B cell (primary cell): ENCODE measurements at regions not wholly inside any gene's neighbourhood (a gene's known extent, or its start where the extent isn't known, plus 50 kb on each side); places are given as distances from the start of the nearest gene placed in this dataset.

Experiments
- ATAC-seq: fragments of 200-7000 bp; cut with Tn5 transposase; one replicate; pipeline ENCODE4 v1.10.0; 2021; ENCODE audit warnings: low read depth, mild to moderate bottlenecking, moderate number of reproducible peaks, moderate library complexity
- CTCF ChIA-PET: fragments of 350-600 bp; sonication (Branson Sonifier 250); formaldehyde crosslinking; loops from one replicate; lab custom pipeline; 2021; ENCODE audit warnings: antibody characterized with exemption, inconsistent platforms; lab: Charles Lee
- POLR2A ChIA-PET: fragments of 350-600 bp; sonication (Branson Sonifier 250); formaldehyde crosslinking; loops from one replicate; lab custom pipeline; 2021; ENCODE audit warnings: antibody characterized with exemption; lab: Charles Lee
- DNase-seq: peaks from one replicate; pipeline ENCODE4 v3.0.0; 2013
- H2AFZ ChIP-seq: 2 replicates; pipeline ENCODE4 v1.6.1; 2012; ENCODE audit warnings: mild to moderate bottlenecking, low read depth, low read length; ENCODE audit not compliant: insufficient read depth, poor library complexity, severe bottlenecking
- H3K27ac ChIP-seq, 2 donors: 1 replicate in 1 of 2; 2 replicates in 1 of 2; pipeline ENCODE4 v1.5.1; 2012 to 2013; ENCODE audit warnings: low read length in 2 of 2, mild to moderate bottlenecking in 2 of 2, moderate library complexity in 1 of 2
- H3K27me3 ChIP-seq, 4 experiments: fragments of 200-600 bp in 1 of 4; sonication (generic) in 1 of 4; replicated peaks in 1 of 4; 1 replicate in 2 of 4; 2 replicates in 2 of 4; pipeline versions ENCODE4 v1.6.1 to v1.7.0; 2013 to 2016; ENCODE audit warnings: low read length in 3 of 4, mild to moderate bottlenecking in 2 of 4, mixed read lengths in 1 of 4, moderate library complexity in 1 of 4; ENCODE audit not compliant: insufficient read depth in 4 of 4, control insufficient read depth in 3 of 4; ENCODE audit errors: control extremely low read depth in 1 of 4
- H3K36me3 ChIP-seq, 2 experiments: replicated peaks in 1 of 2; 1 replicate in 1 of 2; 2 replicates in 1 of 2; pipeline versions ENCODE4 v1.6.1 to v1.7.1; 2013; ENCODE audit warnings: low read length in 1 of 2; ENCODE audit not compliant: insufficient read depth in 2 of 2, control insufficient read depth in 1 of 2; ENCODE audit errors: control extremely low read depth in 1 of 2, extremely low read depth in 1 of 2
- H3K4me1 ChIP-seq, 2 donors: fragments of 200-600 bp in 1 of 2; sonication (generic) in 1 of 2; 1 replicate in 1 of 2; 2 replicates in 1 of 2; pipeline versions ENCODE4 v1.5.1 to v1.6.1; 2013 to 2017; ENCODE audit warnings: low read length in 2 of 2; ENCODE audit not compliant: control insufficient read depth in 2 of 2, insufficient read depth in 2 of 2
- H3K4me2 ChIP-seq: replicated peaks from 2 replicates; pipeline ENCODE3; 2012; ENCODE audit warnings: mild to moderate bottlenecking, low read depth, low read length; ENCODE audit not compliant: poor library complexity, severe bottlenecking
- H3K4me3 ChIP-seq, 5 experiments: fragments of 200-600 bp in 1 of 5; sonication (generic) in 1 of 5; 1 replicate in 3 of 5; 2 replicates in 2 of 5; pipeline versions ENCODE4 v1.5.1 to v1.7.0; 2011 to 2016; ENCODE audit warnings: low read length in 4 of 5, mild to moderate bottlenecking in 4 of 5, low read depth in 2 of 5, control low read depth in 1 of 5, moderate library complexity in 1 of 5; ENCODE audit not compliant: insufficient read depth in 1 of 5; ENCODE audit errors: control extremely low read depth in 1 of 5, extremely low read depth in 1 of 5
- H3K79me2 ChIP-seq: fragments of 200-600 bp; sonication (generic); one replicate; pipeline ENCODE4 v1.6.0; 2016; ENCODE audit warnings: low read length; ENCODE audit not compliant: control insufficient read depth, insufficient read depth
- H3K9ac ChIP-seq: fragments of 200-600 bp; sonication (generic); 2 replicates; pipeline ENCODE4 v1.6.1; 2017; ENCODE audit warnings: mild to moderate bottlenecking, low read length, moderate library complexity
- H3K9me3 ChIP-seq, 3 donors: one replicate each; pipeline versions ENCODE4 v1.6.1 to v1.7.1; 2013; ENCODE audit warnings: low read length in 2 of 3; ENCODE audit not compliant: control insufficient read depth in 2 of 3, insufficient read depth in 1 of 3; ENCODE audit errors: control extremely low read depth in 1 of 3
- H4K20me1 ChIP-seq: 2 replicates; pipeline ENCODE4 v1.6.0; 2012; ENCODE audit warnings: mild to moderate bottlenecking, low read length; ENCODE audit not compliant: insufficient read depth, control insufficient read depth, poor library complexity, severe bottlenecking
- H3K27ac Mint-ChIP-seq: one replicate; pipeline ENCODE4 v1.8.0; 2021; ENCODE audit warnings: mixed read lengths
- H3K27me3 Mint-ChIP-seq: one replicate; pipeline ENCODE4 v1.8.0; 2021; ENCODE audit warnings: mixed read lengths
- H3K4me1 Mint-ChIP-seq: one replicate; pipeline ENCODE4 v1.8.0; 2021; ENCODE audit warnings: mixed read lengths
- H3K4me3 Mint-ChIP-seq: one replicate; pipeline ENCODE4 v1.8.0; 2021; ENCODE audit warnings: mixed read lengths
- H3K9me3 Mint-ChIP-seq: one replicate; pipeline ENCODE4 v1.8.0; 2022; ENCODE audit warnings: mixed read lengths; ENCODE audit not compliant: insufficient read depth
- CTCF ChIP-seq: fragments of 200-600 bp; IDR thresholded peaks from one replicate; pipeline ENCODE4 v1.8.0; 2022; ENCODE audit warnings: antibody characterized with exemption, mild to moderate bottlenecking
- EZH2 ChIP-seq: IDR thresholded peaks from 2 replicates; pipeline ENCODE4 v1.6.1; 2012; ENCODE audit warnings: borderline replicate concordance, low read depth, mild to moderate bottlenecking, moderate library complexity, low read length; ENCODE audit not compliant: insufficient read depth, poor library complexity, severe bottlenecking
- WGBS: methylation state at CpG from one replicate; pipeline ENCODE4 v1.1.5; 2013; ENCODE audit warnings: missing lambda C conversion rate; ENCODE audit not compliant: insufficient coverage; 5-methylcytosine and 5-hydroxymethylcytosine counted together
- intact Hi-C: fragments of 100-400 bp; cut with micrococcal nuclease; formaldehyde crosslinking; loops from one replicate; pipeline ENCODE4 v1.10.0; 2022

- H3K4me3 Mint-ChIP-seq: no peak overlapping the region
Measured at GRCh38 chr15:39181940-39182339, 398.9 kb upstream of the THBS1 start.

DNA sequence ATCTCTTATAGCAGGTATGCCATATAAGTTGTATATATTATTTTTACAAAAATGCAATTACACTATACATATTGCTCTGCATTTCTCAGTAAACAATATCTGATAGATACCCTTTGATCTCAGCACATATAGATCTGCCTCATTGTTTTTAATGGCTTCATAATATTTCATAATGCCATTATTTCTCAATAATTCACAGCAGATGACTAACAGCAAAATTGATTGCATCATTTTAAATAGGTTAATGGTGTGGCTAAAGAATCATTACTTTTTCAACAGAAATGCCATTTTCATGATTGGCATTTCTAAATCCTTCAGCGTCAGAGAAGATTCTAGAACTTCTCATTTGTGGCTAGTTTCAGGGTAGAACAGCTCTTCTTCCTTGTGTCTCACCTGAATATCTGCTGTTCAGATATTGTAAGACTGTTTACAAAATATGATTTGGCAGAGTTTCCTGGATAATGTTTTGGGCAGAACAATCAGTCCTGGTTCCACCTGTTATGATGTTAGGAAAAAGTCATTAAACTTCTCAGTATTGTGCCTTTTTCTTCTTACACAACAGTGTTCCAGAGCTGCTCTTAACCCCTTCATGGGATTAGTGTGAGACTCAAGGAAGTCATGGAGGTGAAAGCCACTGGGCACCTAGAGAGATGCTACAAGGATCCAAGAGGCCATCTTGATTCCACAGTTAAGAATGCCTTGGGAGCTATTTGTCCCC is 397.6 kb upstream of the THBS1 start:
- POLR2A ChIA-PET: no interaction called here
- H3K36me3 ChIP-seq: no peaks in the 10 kb centered on the region
- no peaks in the 10 kb centered on the region for H3K9me3 ChIP-seq
- WGBS: no CpG with 5 or more reads among the region's 1 CpG
- H4K20me1 ChIP-seq: no peaks in the 10 kb centered on the region
- no peak for DNase-seq
- no peak overlapping the region for H3K27ac Mint-ChIP-seq
- H3K9me3 Mint-ChIP-seq: no peaks in the 10 kb centered on the region
- H3K4me1 ChIP-seq: no peaks in the 10 kb centered on the region
- H3K27ac ChIP-seq: no peak overlapping the region
- H3K4me3 ChIP-seq: no peak overlapping the region
- intact Hi-C loops: no loop called here
- no peak overlapping the region for H3K4me3 Mint-ChIP-seq
- H3K4me1 Mint-ChIP-seq: no peaks in the 10 kb centered on the region
- no peak overlapping the region for H3K9ac ChIP-seq
- no peaks in the 10 kb centered on the region for H3K27me3 ChIP-seq
- H3K4me2 ChIP-seq: no peak overlapping the region
- no peaks in the 10 kb centered on the region for H3K27me3 Mint-ChIP-seq
- CTCF ChIA-PET: no interaction called here
- H3K79me2 ChIP-seq: no peaks in the 10 kb centered on the region
- no peak overlapping the region for H2AFZ ChIP-seq
- TF ChIP-seq EZH2 (no peak), CTCF (no peak)
- no peak for ATAC-seq

More at GRCh38 chr15:39181940-39182339, 398.9 kb upstream of the THBS1 start:
- Mint-ChIP-seq H3K9me3 (no peaks in the 10 kb centered on the region), H3K4me1 (no peaks in the 10 kb centered on the region), H3K27ac (no peak overlapping the region), H3K27me3 (no peaks in the 10 kb centered on the region)
- ATAC-seq (no peak), DNase-seq (no peak)
- H3K4me1 ChIP-seq: no peaks in the 10 kb centered on the region
- no peak overlapping the region for H3K4me2 ChIP-seq
- no peaks in the 10 kb centered on the region for H3K36me3 ChIP-seq
- H3K79me2 ChIP-seq: no peaks in the 10 kb centered on the region
- ChIA-PET CTCF (no interaction called here), POLR2A (no interaction called here)
- H3K27ac ChIP-seq: no peak overlapping the region
- no peaks in the 10 kb centered on the region for H4K20me1 ChIP-seq
- no peak for TF ChIP-seq CTCF
- no peak for TF ChIP-seq EZH2
- no peak overlapping the region for H2AFZ ChIP-seq
- intact Hi-C loops: no loop called here
- H3K9me3 ChIP-seq: no peaks in the 10 kb centered on the region
- no peak overlapping the region for H3K9ac ChIP-seq
- no peak overlapping the region for H3K4me3 ChIP-seq
- no CpG with 5 or more reads among the region's 2 CpGs for WGBS
- H3K27me3 ChIP-seq: no peaks in the 10 kb centered on the region
